AG04450 (cell line): ENCODE measurements at regions not wholly inside any gene's neighbourhood (a gene's known extent, or its start where the extent isn't known, plus 50 kb on each side); places are given as distances from the start of the nearest gene placed in this dataset.

Source experiments
- CTCF ChIA-PET: fragments of 300-600, 350-600 bp; formaldehyde crosslinking; extraction: SDS; loops from one replicate; lab custom pipeline; 2022; ENCODE audit warnings: antibody characterized with exemption, inconsistent platforms; lab: Charles Lee
- POLR2A ChIA-PET: fragments of 350-600 bp; formaldehyde crosslinking; extraction: SDS; loops from one replicate; lab custom pipeline; 2021; ENCODE audit warnings: antibody characterized with exemption, inconsistent platforms; lab: Yijun Ruan, JAX
- DNase-seq: peaks from one replicate; pipeline ENCODE4 v3.0.0-alpha.2; 2011; ENCODE audit warnings: low read depth, low spot score
- H3K27ac ChIP-seq: one replicate; pipeline ENCODE4 v1.5.1; 2012; ENCODE audit warnings: low read depth, low read length, control low read depth
- H3K27me3 ChIP-seq: one replicate; pipeline ENCODE4 v1.6.0; 2012; ENCODE audit warnings: low read length; ENCODE audit not compliant: control insufficient read depth, insufficient read depth
- H3K4me3 ChIP-seq: 2 replicates; pipeline ENCODE4 v1.5.1; 2011; ENCODE audit warnings: mild to moderate bottlenecking, low read depth, low read length, control low read depth
- H3K9me3 ChIP-seq: 2 replicates; pipeline ENCODE4 v1.5.1; 2012; ENCODE audit warnings: low read length; ENCODE audit not compliant: control insufficient read depth, insufficient read depth
- TF ChIP-seq, protein P1 (sequence below): IDR thresholded peaks from 2 replicates; pipeline ENCODE4 v1.5.1; 2011; ENCODE audit warnings: low read depth, low read length, control low read depth, inconsistent platforms

DNA sequence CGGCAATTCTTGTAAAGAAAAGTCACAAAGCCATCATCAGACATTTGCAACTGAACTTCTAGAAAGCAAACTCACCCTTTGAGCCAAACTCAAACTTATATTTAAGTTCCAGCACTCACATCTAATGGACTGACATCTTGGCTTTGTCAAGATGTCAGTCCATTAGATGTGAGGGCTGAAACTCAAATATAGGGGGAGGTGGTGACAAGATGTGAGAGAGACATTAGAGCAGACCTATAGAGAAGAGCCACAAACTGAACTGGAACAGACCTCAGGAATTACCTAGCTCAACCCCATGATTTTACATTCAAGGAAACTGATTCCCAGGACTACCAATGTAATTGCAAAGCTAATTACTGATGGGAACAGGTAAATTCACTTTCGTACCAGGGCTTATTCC lies 543.8 kb downstream of the TNS1 start:
- H3K27ac ChIP-seq: no peak overlapping the region
- TF ChIP-seq, protein P1, sequence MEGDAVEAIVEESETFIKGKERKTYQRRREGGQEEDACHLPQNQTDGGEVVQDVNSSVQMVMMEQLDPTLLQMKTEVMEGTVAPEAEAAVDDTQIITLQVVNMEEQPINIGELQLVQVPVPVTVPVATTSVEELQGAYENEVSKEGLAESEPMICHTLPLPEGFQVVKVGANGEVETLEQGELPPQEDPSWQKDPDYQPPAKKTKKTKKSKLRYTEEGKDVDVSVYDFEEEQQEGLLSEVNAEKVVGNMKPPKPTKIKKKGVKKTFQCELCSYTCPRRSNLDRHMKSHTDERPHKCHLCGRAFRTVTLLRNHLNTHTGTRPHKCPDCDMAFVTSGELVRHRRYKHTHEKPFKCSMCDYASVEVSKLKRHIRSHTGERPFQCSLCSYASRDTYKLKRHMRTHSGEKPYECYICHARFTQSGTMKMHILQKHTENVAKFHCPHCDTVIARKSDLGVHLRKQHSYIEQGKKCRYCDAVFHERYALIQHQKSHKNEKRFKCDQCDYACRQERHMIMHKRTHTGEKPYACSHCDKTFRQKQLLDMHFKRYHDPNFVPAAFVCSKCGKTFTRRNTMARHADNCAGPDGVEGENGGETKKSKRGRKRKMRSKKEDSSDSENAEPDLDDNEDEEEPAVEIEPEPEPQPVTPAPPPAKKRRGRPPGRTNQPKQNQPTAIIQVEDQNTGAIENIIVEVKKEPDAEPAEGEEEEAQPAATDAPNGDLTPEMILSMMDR: no peak
- POLR2A ChIA-PET: no interaction called here
- DNase-seq: no peak
- no peaks in the 10 kb centered on the region for H3K9me3 ChIP-seq
- H3K27me3 ChIP-seq: no peaks in the 10 kb centered on the region
- H3K4me3 ChIP-seq: no peak overlapping the region
- CTCF ChIA-PET: interaction anchor here (1.0 kb wide), 1 partner anchor 254 kb away, joined by 3 read pairs; no protein-coding TSS in a partner anchor

DNA sequence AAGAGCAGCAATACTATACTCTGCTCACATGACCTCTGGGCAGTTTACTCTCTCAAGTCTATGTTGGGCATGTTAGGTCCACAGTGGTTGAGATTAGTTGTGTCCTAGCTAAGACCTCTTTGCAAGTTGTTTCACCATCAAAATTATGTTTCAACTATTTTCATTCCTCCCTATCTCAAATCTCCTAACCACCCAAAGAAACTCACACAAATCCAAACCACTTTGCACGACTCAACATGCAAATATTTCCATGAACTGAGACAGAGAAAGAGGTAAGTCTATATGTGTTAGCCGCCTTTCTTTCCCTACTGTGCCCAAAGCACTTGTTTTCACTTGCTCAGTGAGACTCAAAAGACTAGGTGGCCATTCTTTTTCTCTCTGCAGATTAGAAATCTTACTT lies 546.8 kb downstream of the TNS1 start:
- TF ChIP-seq, protein P1: no peak
- H3K4me3 ChIP-seq: no peak overlapping the region
- H3K9me3 ChIP-seq: no peaks in the 10 kb centered on the region
- H3K27ac ChIP-seq: no peak overlapping the region
- ChIA-PET CTCF (no interaction called here), POLR2A (no interaction called here)
- DNase-seq: no peak
- no peaks in the 10 kb centered on the region for H3K27me3 ChIP-seq

GRCh38 chr2:217452928-217453327 lies 549.9 kb downstream of the TNS1 start:
- H3K9me3 ChIP-seq: no peaks in the 10 kb centered on the region
- H3K27ac ChIP-seq: no peak overlapping the region
- no peak overlapping the region for H3K4me3 ChIP-seq
- ChIA-PET CTCF (no interaction called here), POLR2A (interaction anchor here (0.9 kb wide), 1 partner anchor 19 kb away, joined by 3 read pairs; no protein-coding TSS in a partner anchor)
- no peaks in the 10 kb centered on the region for H3K27me3 ChIP-seq
- TF ChIP-seq, protein P1: no peak
- no peak for DNase-seq

GRCh38 chr2:217451666-217452065 lies 551.1 kb downstream of the TNS1 start:
- Histone ChIP-seq H3K27me3 (no peaks in the 10 kb centered on the region), H3K4me3 (no peak overlapping the region), H3K9me3 (no peaks in the 10 kb centered on the region), H3K27ac (peak overlapping the region; percentile 68)
- TF ChIP-seq, protein P1: no peak
- peak; percentile 73 for DNase-seq
- CTCF ChIA-PET: interaction anchor here (0.9 kb wide), 1 partner anchor 285 kb away, joined by 4 read pairs; no protein-coding TSS in a partner anchor
- POLR2A ChIA-PET: no interaction called here

- H3K4me3 ChIP-seq: no peak overlapping the region
- ChIA-PET CTCF (interaction anchor here (0.6 kb wide), 1 partner anchor 383 kb away, joined by 5 read pairs; no protein-coding TSS in a partner anchor), POLR2A (no interaction called here)
- H3K27me3 ChIP-seq: no peaks in the 10 kb centered on the region
- no peak for DNase-seq
- TF ChIP-seq, protein P1: no peak
- no peaks in the 10 kb centered on the region for H3K9me3 ChIP-seq
- H3K27ac ChIP-seq: no peak overlapping the region
Observed at GRCh38 chr2:217449444-217449843, 553.4 kb downstream of the TNS1 start.
